ENCODE measurements at regions not wholly inside any gene's neighbourhood (a gene's known extent, or its start where the extent isn't known, plus 50 kb on each side); places are given as distances from the start of the nearest gene placed in this dataset.
A peak's percentile ranks its signal among the peaks of the same experiment; 100 is the strongest.

DNA sequence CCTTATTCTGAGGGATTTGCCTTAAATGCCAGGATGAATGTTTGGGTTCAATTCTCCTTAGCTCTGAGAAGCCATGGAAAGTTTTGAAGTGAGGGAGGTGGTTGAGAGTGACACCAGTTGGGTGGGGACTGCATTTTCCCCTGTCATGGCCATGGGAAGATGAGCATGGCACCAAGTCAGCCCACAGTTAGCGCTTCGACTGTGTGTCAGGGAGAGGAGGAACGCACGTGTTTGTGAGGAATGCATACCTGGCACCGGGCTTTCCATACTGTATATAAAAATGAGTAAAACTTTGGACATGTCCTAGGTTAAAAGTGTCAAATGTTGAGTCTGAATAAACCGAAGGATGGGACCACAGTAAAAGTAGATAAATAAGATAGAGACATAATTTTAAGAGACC is 187.5 kb upstream of the KL start:
- H3K4me3 ChIP-seq (ENCODE audit: control insufficient read depth, low read depth, low read length), result no peak overlapping the region
- DNase-seq (ENCODE audit: low read depth), result no peak
- TF ChIP-seq, protein P1, sequence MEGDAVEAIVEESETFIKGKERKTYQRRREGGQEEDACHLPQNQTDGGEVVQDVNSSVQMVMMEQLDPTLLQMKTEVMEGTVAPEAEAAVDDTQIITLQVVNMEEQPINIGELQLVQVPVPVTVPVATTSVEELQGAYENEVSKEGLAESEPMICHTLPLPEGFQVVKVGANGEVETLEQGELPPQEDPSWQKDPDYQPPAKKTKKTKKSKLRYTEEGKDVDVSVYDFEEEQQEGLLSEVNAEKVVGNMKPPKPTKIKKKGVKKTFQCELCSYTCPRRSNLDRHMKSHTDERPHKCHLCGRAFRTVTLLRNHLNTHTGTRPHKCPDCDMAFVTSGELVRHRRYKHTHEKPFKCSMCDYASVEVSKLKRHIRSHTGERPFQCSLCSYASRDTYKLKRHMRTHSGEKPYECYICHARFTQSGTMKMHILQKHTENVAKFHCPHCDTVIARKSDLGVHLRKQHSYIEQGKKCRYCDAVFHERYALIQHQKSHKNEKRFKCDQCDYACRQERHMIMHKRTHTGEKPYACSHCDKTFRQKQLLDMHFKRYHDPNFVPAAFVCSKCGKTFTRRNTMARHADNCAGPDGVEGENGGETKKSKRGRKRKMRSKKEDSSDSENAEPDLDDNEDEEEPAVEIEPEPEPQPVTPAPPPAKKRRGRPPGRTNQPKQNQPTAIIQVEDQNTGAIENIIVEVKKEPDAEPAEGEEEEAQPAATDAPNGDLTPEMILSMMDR (conservative IDR thresholded peaks at IDR 0.05; ENCODE audit: control insufficient read depth, insufficient read depth, low read depth, low read length), result no peak

DNA sequence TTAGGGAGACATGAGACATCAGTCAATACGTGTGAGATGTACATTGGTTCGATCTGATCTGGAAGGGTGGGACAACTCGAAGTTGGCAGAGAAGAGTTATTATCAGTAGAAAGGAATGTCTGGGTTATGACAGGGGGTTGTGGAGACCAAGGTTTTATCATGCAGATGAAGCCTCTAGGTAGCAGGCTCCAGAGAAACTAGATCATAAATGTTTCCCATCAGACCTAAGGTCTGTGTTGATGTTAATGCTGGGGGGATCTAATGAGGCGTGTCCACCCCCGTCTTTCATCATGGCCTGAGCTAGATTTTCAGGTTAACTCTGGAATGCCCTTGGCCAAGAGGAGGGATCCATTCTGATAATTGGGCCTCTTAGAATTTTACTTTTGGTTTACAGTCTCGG is 187.0 kb upstream of the KL start:
- TF ChIP-seq, protein P1 (conservative IDR thresholded peaks at IDR 0.05; ENCODE audit: control insufficient read depth, insufficient read depth, low read depth, low read length), result no peak

DNA sequence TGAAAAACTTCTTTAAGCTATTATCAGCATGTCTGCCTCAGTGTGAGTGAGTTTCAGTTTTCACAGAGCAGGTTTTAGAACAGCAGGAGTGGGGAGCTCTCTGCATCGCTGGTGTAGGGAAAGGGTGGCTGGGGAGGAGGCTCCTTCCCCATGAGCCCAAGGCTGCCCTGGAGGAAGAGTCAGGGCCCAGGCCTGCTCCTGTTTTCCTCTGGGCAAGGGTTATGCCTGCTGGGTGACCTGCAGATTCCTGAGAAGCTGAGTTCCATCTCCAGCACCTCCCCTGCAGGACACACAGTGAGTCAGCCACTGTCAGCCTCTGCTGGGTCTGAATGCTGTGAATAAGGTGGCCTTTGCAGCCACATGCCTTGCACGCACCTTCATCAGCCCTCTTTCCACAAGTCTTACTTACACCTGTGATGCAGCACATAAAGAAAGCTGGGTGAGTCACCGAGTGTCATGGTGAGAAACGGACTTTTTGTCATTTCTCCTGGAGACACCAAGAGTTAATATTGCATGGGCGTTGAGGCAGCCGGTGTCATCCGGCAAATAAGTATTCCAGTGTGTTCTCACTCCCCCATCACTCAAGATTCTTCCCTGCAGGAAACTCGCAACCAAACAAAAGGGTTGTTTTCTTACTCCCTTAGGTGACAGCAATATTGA is 186.4 kb upstream of the KL start:
- H3K4me3 ChIP-seq (ENCODE audit: control insufficient read depth, low read depth, low read length), result no peak overlapping the region
- peak; percentile 47 for DNase-seq (ENCODE audit: low read depth)
- TF ChIP-seq, protein P1 (conservative IDR thresholded peaks at IDR 0.05; ENCODE audit: control insufficient read depth, insufficient read depth, low read depth, low read length), result no peak

More for the DNA sequence above, 187.0 kb upstream of the KL start:
- H3K4me3 ChIP-seq (ENCODE audit: control insufficient read depth, low read depth, low read length), result no peak overlapping the region
- DNase-seq (ENCODE audit: low read depth), result no peak

DNA sequence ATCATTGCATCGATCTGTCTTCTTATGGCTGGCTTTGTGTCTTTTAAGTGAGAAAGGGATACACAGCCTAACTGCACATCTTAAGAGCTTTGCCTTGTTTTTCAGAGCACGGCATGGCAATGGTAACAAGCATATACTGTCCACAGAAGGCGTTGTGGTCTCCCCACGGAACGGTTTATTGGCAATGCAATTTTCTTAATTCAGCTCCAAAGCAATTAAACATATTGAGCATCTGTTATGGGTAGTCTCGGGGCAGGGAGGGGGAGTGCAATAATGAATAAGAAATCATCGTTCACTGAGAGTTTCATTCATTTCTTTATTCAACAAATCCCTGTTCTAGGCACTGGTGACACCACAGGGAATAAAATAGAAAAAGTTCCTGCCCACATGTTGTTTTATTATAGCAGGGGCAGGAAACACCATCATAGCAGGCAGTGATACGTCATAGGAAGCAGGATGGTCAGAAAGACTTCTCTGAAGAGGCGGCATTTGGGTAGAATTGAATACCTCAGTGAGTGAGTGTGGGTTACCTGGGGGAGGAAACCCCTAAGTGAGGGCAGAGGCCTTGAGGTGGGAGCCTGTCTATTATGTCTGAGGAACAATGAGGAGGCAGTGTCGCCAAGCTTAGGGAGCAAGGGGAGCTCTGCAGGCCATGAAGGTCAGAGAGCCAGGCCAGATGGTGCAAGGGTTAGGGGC is 185.7 kb upstream of the KL start:
- no peak overlapping the region for H3K4me3 ChIP-seq (ENCODE audit: control insufficient read depth, low read depth, low read length)
- no peak for DNase-seq (ENCODE audit: low read depth)
- TF ChIP-seq, protein P1 (conservative IDR thresholded peaks at IDR 0.05; ENCODE audit: control insufficient read depth, insufficient read depth, low read depth, low read length), result no peak

DNA sequence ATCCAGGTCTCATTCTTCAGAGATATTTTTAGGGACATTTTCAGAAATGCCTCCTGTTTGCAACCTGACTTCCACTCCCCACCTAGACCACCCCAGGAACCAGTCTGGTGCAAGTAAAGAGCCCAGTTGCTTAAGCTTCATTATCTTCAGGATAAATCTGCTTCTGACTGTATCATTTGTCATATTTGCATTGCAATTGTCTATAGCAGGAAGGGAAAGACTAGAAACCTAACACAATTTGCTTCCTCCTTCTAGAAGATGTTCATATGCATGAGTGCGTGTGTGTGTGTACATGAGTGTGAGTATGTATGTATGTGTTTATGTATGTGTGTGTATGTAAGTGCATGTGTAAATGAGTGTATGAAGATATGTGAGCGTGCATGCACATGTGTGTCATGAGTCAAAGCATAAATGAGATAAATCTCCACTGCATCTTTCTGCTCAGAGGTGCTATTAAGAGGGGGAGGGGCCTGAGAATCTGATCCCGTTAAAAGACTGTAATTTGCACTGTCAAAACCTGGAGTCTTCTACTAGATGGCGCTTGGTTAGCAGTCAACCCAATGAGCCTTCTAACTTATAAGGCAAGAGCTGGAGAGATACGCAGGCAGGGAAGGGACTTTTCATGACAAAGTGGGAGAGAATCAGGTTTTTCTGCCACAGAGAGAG is 178.8 kb upstream of the KL start:
- TF ChIP-seq, protein P1 (conservative IDR thresholded peaks at IDR 0.05; ENCODE audit: control insufficient read depth, insufficient read depth, low read depth, low read length), result no peak
- H3K4me3 ChIP-seq (ENCODE audit: control insufficient read depth, low read depth, low read length), result no peak overlapping the region
- no peak for DNase-seq (ENCODE audit: low read depth)

DNA sequence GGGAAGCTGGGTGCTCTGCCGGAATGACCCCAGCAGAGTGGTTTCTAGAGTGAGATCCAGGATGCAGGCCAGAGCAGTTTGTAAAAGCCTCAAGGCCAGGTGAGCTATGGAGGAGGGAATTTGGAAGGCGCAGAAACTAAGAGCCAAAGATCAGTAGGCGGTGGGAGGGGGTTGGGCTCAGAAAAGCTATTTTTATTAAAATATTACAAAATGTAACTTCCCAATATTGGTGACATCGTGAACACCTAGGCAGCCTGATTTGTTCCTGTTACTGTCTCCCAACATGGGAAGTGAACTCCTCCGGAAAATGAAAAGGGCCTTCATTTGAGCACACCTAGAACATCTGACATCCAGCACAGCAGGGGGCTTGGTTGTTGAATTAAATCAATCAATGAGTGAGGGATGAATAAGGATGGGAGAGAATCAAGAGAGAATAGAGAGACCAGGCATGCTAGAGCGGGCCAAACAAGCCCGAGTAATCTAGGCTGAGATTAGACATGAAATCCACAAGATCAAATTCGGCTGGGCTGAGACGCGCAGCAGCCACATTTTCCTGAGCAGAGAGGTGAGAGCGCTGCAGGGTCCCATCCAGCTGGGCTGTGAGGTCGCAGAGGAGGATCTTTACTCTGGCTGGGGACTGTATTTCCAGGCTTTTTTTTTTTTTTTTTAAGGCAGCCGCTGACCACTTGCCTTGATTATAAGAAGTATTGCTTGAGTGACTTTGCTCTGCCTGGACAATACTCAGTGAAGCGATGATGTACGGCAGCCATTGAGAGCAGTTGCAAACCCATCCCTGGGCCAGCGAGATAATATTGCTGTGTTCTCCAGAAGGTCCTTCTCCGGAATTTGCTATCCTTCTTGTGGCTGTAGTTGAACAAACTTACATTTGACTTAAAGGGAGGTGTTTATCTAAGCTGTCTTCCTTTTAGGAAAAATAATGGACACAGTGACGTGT is 178.0 kb upstream of the KL start:
- no peak overlapping the region for H3K4me3 ChIP-seq (ENCODE audit: control insufficient read depth, low read depth, low read length)
- TF ChIP-seq, protein P1 (conservative IDR thresholded peaks at IDR 0.05; ENCODE audit: control insufficient read depth, insufficient read depth, low read depth, low read length), result no peak
- DNase-seq (ENCODE audit: low read depth), result no peak
